ENCODE measurements at regions not wholly inside any gene's neighbourhood (a gene's known extent, or its start where the extent isn't known, plus 50 kb on each side); places are given as distances from the start of the nearest gene placed in this dataset.

GRCh38 chr10:128316925-128317324 is 190.7 kb upstream of the MKI67 start:
- no peak overlapping the region for H3K9ac ChIP-seq
- H4K20me1 ChIP-seq (ENCODE audit: insufficient read depth) = no peaks in the 10 kb centered on the region
- no peaks in the 10 kb centered on the region for H3K36me3 ChIP-seq (replicated peaks in 1 of 2; ENCODE audit: control insufficient read depth in 1 of 2, insufficient read depth in 2 of 2, low read length in 1 of 2)
- H3K9me3 ChIP-seq = no peaks in the 10 kb centered on the region
- H3K79me2 ChIP-seq (ENCODE audit: insufficient read depth) = no peaks in the 10 kb centered on the region
- H3K4me1 ChIP-seq (ENCODE audit: control insufficient read depth in 1 of 2, insufficient read depth in 2 of 2, low read depth in 1 of 2, low read length in 1 of 2) = no peaks in the 10 kb centered on the region; a peak in 1 of 4 replicates
- no peak for TF ChIP-seq YY1 (IDR thresholded peaks at IDR 0.05; ENCODE audit: low read depth)
- CTCF ChIA-PET = no interaction called here
- no peak overlapping the region for H2AFZ ChIP-seq (ENCODE audit: low read depth)
- DNase-seq = no peak
- H3K4me3 ChIP-seq (ENCODE audit: low read depth in 2 of 2, low read length in 1 of 2) = no peak overlapping the region
- H3K9me2 ChIP-seq = no peaks in the 10 kb centered on the region
- POLR2A ChIA-PET = no interaction called here
- 44% methylated on average over 7 of the region's 7 CpGs for WGBS (ENCODE audit: low lambda C conversion rate)
- H3K4me2 ChIP-seq = no peak overlapping the region
- no peaks in the 10 kb centered on the region for H3F3A ChIP-seq (replicated peaks; ENCODE audit: insufficient read depth)
- H3K27me3 ChIP-seq (ENCODE audit: insufficient read depth) = no peaks in the 10 kb centered on the region
- H3K27ac ChIP-seq (ENCODE audit: low read depth in 2 of 2, low read length in 1 of 2) = no peak overlapping the region

GRCh38 chr10:128318366-128318765 is 192.1 kb upstream of the MKI67 start:
- no peaks in the 10 kb centered on the region for H3K36me3 ChIP-seq (replicated peaks in 1 of 2; ENCODE audit: control insufficient read depth in 1 of 2, insufficient read depth in 2 of 2, low read length in 1 of 2)
- ChIA-PET CTCF (no interaction called here), POLR2A (no interaction called here)
- H3K27ac ChIP-seq (ENCODE audit: low read depth in 2 of 2, low read length in 1 of 2) = no peak overlapping the region
- no peak for DNase-seq
- H2AFZ ChIP-seq (ENCODE audit: low read depth) = no peak overlapping the region
- no peaks in the 10 kb centered on the region for H3K9me2 ChIP-seq
- no peak for TF ChIP-seq EP300 (IDR thresholded peaks at IDR 0.05; ENCODE audit: borderline replicate concordance in 1 of 2, low read depth in 1 of 2, low read length in 1 of 2)
- no peak for TF ChIP-seq MXI1 (IDR thresholded peaks at IDR 0.05; ENCODE audit: low read depth, low read length)
- no peak for TF ChIP-seq RXRA (IDR thresholded peaks at IDR 0.05; ENCODE audit: borderline replicate concordance, low read depth)
- no peak for TF ChIP-seq RFX5 (IDR thresholded peaks at IDR 0.05; ENCODE audit: low read length)
- TF ChIP-seq PBX3 (IDR thresholded peaks at IDR 0.05) = no peak
- no peak for TF ChIP-seq FOSL2 (IDR thresholded peaks at IDR 0.05; ENCODE audit: borderline replicate concordance, low read depth)
- TF ChIP-seq CTCF (IDR thresholded peaks at IDR 0.05) = no peak
- no peak for TF ChIP-seq NFIC (IDR thresholded peaks at IDR 0.05; ENCODE audit: borderline replicate concordance)
- TF ChIP-seq JUND (IDR thresholded peaks at IDR 0.05) = no peak
- TF ChIP-seq EZH2phosphoT487 (IDR thresholded peaks at IDR 0.05; ENCODE audit: borderline replicate concordance, low read depth) = no peak
- TF ChIP-seq ELF1 (IDR thresholded peaks at IDR 0.05) = no peak
- TF ChIP-seq USF2 (IDR thresholded peaks at IDR 0.05; ENCODE audit: borderline replicate concordance, low read depth, low read length) = no peak
- TF ChIP-seq SIN3A (IDR thresholded peaks at IDR 0.05; ENCODE audit: borderline replicate concordance, low read depth, low read length) = no peak
- TF ChIP-seq TCF12 (IDR thresholded peaks at IDR 0.05) = no peak
- TF ChIP-seq USF1 (IDR thresholded peaks at IDR 0.05; ENCODE audit: borderline replicate concordance, low read depth) = no peak
- no peak overlapping the region for H3K9ac ChIP-seq
- H3K4me1 ChIP-seq (ENCODE audit: control insufficient read depth in 1 of 2, insufficient read depth in 2 of 2, low read depth in 1 of 2, low read length in 1 of 2) = no peaks in the 10 kb centered on the region; a peak in 1 of 4 replicates
- H3K4me2 ChIP-seq = no peak overlapping the region
- H3K4me3 ChIP-seq (ENCODE audit: low read depth in 2 of 2, low read length in 1 of 2) = no peak overlapping the region
- no peaks in the 10 kb centered on the region for H3K79me2 ChIP-seq (ENCODE audit: insufficient read depth)
- no peaks in the 10 kb centered on the region for H4K20me1 ChIP-seq (ENCODE audit: insufficient read depth)
- 48% methylated on average over 9 of the region's 10 CpGs for WGBS (ENCODE audit: low lambda C conversion rate)
- H3F3A ChIP-seq (replicated peaks; ENCODE audit: insufficient read depth) = no peaks in the 10 kb centered on the region
- H3K27me3 ChIP-seq (ENCODE audit: insufficient read depth) = no peaks in the 10 kb centered on the region
- H3K9me3 ChIP-seq = no peaks in the 10 kb centered on the region
